Naive B cell (primary cell): ENCODE measurements at regions not wholly inside any gene's neighbourhood (a gene's known extent, or its start where the extent isn't known, plus 50 kb on each side); places are given as distances from the start of the nearest gene placed in this dataset.

Experiments used
- ATAC-seq, 2 donors: fragments of 150-1000 bp; cut with Tn5 transposase; 2 replicates each; pipeline ENCODE4 v1.10.0; 2021; ENCODE audit warnings: low read depth in 2 of 2, mild to moderate bottlenecking in 2 of 2, moderate library complexity in 2 of 2
- DNase-seq: peaks from one replicate; pipeline ENCODE4 v3.0.0; 2022
- H3K27ac Mint-ChIP-seq, 6 donors: one replicate each; pipeline ENCODE4 v1.8.0; 2020 to 2022; ENCODE audit warnings: mild to moderate bottlenecking in 6 of 6, mixed read lengths in 6 of 6, moderate library complexity in 5 of 6, inconsistent platforms in 2 of 6
- H3K27me3 Mint-ChIP-seq, 3 donors: one replicate each; pipeline ENCODE4 v1.8.0; 2021 to 2022; ENCODE audit warnings: mixed read lengths in 3 of 3, mild to moderate bottlenecking in 1 of 3
- H3K36me3 Mint-ChIP-seq, 2 donors: one replicate each; pipeline ENCODE4 v1.8.0; 2020 to 2022; ENCODE audit warnings: mixed read lengths in 2 of 2, inconsistent platforms in 1 of 2, mild to moderate bottlenecking in 1 of 2
- H3K4me1 Mint-ChIP-seq, 3 donors: one replicate each; pipeline ENCODE4 v1.8.0; 2020 to 2022; ENCODE audit warnings: mixed read lengths in 3 of 3, inconsistent platforms in 1 of 3, mild to moderate bottlenecking in 1 of 3, moderate library complexity in 1 of 3
- H3K4me3 Mint-ChIP-seq, 8 donors: one replicate each; pipeline ENCODE4 v1.8.0; 2020 to 2022; ENCODE audit warnings: mild to moderate bottlenecking in 8 of 8, mixed read lengths in 8 of 8, moderate library complexity in 8 of 8, inconsistent platforms in 2 of 8
- H3K9me3 Mint-ChIP-seq, 7 donors: one replicate each; pipeline ENCODE4 v1.8.0; 2020 to 2022; ENCODE audit warnings: mixed read lengths in 7 of 7, mild to moderate bottlenecking in 5 of 7, inconsistent platforms in 2 of 7, moderate library complexity in 1 of 7

DNA sequence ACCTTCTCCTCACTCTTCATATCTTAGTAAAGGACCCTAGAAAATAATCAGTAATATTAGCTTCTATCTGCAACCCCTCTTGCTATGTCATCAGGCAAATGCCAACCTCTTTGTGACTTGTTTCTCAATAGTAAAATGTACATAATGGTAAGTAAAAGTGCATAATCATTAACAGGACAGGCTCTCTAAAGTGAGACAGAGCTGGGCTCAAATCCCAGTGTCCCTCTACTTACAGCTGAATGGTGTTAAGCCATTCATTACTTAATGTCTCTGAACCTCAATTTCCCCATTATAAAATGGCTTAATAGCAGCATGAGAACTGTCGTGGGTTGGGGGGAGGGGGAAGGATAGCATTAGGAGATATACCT lies 62.6 kb upstream of the ATP11B start:
- Mint-ChIP-seq H3K36me3 (no peaks in the 10 kb centered on the region), H3K27me3 (peaks cover 0 to under 1% (median 0%) of the 10 kb centered on the region in 3 donors), H3K4me3 (peak overlapping the region in 4 of 8 donors; percentile 49 to 77 (median 66)), H3K27ac (peak overlapping the region in 3 of 6 donors; percentile 41 to 90 (median 66)), H3K4me1 (peaks cover 10 to 24% (median 12%) of the 10 kb centered on the region in 3 donors), H3K9me3 (no peaks in the 10 kb centered on the region)
- ATAC-seq (no peak), DNase-seq (no peak)

DNA sequence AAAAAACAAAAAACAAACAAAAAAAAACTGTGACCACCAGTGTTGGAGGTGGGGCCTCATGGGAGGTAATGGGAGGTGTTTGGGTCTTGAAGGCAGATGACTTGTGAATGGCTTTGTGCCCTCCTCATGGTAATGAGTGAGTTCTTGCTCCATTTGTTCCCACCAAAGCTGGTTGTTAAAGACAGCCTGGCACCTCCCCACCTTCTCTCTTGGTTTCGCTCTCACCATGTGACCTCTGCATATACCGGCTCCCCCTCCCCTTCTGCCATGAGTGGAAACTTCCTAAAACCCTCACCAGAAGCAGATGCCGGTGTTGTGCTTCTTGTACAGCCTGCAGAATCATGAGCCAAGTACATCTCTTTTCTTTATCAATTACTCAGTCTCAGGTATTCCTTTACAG lies 61.5 kb upstream of the ATP11B start:
- H3K27ac Mint-ChIP-seq: peak overlapping the region in 1 of 6 donors; percentile 90
- H3K27me3 Mint-ChIP-seq: no peaks in the 10 kb centered on the region
- peaks cover 10 to 24% (median 12%) of the 10 kb centered on the region in 3 donors for H3K4me1 Mint-ChIP-seq
- DNase-seq: no peak
- no peak for ATAC-seq
- no peaks in the 10 kb centered on the region for H3K9me3 Mint-ChIP-seq
- no peaks in the 10 kb centered on the region for H3K36me3 Mint-ChIP-seq
- H3K4me3 Mint-ChIP-seq: no peak overlapping the region

DNA sequence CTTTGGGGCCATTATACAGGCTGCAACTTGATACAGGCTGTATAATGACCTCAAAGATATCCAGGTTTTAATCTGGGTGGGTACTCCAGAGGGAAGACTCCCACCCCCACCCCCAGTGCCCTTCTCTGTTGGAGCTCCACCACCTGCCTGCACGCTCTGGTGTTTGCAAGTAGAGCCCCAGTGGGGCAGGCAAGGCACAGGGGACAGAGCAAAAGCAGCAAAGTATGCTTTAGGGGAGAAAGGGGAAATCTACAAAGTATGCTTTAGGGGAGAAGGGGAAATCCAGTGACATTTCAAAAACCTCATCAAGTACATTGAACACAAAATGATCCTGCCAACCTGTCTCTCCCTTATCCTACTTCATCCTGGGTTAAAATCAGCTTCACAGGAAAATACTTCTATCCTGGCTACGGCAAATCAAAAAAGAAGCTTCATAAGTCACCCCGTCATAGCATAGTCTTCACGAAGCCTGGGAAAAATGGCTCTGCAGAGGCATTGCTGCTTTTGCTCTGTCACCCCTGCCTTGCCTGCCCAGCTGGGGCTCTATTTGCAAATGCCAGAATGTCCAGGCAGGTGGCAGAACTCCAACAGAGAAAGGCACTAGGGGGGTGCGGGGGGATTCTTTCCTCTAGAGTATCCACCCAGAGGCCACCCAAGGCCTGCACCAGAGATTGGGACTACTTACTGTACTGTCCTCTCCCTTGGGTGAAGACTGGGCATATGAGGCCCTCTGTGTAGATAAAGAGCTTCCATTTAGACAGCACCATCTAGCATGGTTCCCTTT lies 60.9 kb upstream of the ATP11B start:
- Mint-ChIP-seq H3K9me3 (no peaks in the 10 kb centered on the region), H3K36me3 (no peaks in the 10 kb centered on the region), H3K4me3 (peak overlapping the region in 1 of 8 donors; percentile 35), H3K4me1 (peaks cover 10 to 24% (median 12%) of the 10 kb centered on the region in 3 donors), H3K27ac (peak overlapping the region in 1 of 6 donors; percentile 90), H3K27me3 (no peaks in the 10 kb centered on the region)
- ATAC-seq (no peak), DNase-seq (no peak)

DNA sequence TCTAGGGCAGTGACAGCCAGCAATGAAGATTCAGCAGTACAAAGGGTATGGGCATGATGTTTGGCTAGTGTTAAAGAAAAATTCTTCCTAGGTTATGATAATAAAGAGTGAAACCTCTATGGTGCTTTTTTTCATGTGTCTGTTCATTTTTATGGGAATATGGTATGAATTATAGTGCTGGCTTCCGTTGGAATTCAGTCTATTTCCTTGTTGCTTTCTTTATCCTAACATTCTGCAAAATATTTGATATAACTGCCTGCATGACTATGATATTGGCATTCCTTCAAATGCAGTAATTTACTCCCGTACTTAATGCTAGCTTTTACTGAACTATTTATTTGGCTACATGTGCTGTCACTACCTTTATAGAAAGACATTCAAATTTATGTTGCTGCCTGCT lies 57.6 kb upstream of the ATP11B start:
- H3K27ac Mint-ChIP-seq: no peak overlapping the region
- peaks cover under 1 to 8% (median 1%) of the 10 kb centered on the region in 3 donors for H3K4me1 Mint-ChIP-seq
- no peak overlapping the region for H3K4me3 Mint-ChIP-seq
- DNase-seq (no peak), ATAC-seq (no peak)
- peaks cover 12 to 13% (median 13%) of the 10 kb centered on the region in 3 donors for H3K27me3 Mint-ChIP-seq
- no peaks in the 10 kb centered on the region for H3K36me3 Mint-ChIP-seq
- H3K9me3 Mint-ChIP-seq: no peaks in the 10 kb centered on the region

DNA sequence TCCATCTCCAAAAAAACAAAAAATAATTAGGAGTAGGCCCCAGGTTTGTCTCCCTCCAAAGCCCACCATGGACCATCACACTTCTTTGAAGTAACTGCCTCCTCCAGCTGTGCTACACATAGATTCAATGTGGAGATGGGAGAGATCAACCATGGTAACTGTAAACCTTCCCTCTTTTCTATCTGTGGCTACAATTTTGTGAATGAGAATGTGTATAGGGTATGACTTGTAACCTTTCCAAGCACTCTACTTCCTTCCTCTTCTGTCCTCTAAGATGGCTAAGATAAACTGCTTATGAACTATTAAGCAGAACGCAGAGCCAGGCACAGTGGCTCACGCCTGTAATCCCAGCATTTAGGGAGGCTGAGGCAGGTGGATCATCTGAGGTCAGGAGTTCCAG lies 55.5 kb upstream of the ATP11B start:
- no peak for ATAC-seq
- Mint-ChIP-seq H3K27me3 (peaks cover 15 to 27% (median 17%) of the 10 kb centered on the region in 3 donors), H3K36me3 (no peaks in the 10 kb centered on the region), H3K4me3 (no peak overlapping the region), H3K9me3 (no peaks in the 10 kb centered on the region), H3K27ac (no peak overlapping the region), H3K4me1 (no peaks in the 10 kb centered on the region)
- DNase-seq: no peak

DNA sequence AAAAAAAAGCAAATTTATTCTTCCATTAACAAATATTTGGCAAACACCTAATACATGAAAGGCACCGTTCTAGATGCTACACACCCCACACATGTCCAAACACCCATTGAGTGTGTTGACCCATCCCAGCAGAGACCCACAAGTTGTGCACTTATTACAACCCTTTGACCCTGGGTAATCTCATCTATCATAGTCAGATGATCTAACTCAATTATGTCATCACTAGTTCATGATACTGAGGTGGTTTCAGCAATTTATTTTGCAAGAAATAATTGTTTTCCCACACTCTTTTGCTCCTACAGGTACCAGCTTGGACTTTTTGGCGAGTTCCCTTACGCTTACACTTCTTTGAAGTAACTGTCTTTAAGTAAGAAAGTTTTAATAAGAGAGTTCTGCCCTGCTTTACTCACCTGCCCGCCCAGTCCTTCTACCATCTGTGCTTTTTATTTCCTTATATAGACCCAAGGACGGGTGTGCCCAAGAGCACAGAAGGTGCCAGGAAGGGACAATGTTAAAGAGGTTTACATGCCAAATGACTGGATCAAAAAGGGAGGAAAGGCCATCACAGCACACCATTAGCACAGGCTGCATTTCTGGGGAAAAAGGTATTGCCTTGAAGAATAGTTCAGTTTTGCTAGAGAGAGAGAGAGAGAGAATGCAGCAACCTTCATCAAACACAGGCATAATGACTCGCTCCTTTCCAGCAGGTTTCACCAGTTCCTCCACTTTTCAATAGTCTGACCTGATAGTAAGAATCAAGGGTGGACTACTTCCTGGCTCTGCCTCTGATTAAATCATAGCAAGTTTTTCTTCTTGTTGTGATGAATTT lies 54.5 kb upstream of the ATP11B start:
- H3K4me1 Mint-ChIP-seq: no peaks in the 10 kb centered on the region
- no peak overlapping the region for H3K27ac Mint-ChIP-seq
- no peaks in the 10 kb centered on the region for H3K9me3 Mint-ChIP-seq
- DNase-seq: no peak
- H3K36me3 Mint-ChIP-seq: no peaks in the 10 kb centered on the region
- peaks cover 15 to 27% (median 17%) of the 10 kb centered on the region in 3 donors for H3K27me3 Mint-ChIP-seq
- H3K4me3 Mint-ChIP-seq: no peak overlapping the region
- no peak for ATAC-seq

DNA sequence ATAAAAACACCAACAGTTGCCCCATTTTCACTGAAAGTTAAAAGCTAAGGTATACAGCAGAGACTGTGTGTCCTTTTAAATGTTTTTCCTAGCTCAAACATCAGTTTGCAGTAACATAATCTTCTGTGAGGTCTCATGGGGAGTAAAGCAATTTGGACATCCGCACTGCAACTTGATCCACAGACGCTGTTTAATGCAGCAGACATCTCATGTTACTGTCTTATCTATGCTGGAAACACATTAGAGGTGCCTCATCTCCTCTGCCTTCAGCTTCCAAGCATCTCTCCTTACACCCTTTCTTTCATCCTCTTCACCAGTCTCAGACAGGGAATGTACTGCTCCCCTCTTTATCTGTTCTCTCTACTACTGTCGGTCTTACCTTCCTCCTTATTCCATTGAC lies 53.7 kb upstream of the ATP11B start:
- no peak for DNase-seq

DNA sequence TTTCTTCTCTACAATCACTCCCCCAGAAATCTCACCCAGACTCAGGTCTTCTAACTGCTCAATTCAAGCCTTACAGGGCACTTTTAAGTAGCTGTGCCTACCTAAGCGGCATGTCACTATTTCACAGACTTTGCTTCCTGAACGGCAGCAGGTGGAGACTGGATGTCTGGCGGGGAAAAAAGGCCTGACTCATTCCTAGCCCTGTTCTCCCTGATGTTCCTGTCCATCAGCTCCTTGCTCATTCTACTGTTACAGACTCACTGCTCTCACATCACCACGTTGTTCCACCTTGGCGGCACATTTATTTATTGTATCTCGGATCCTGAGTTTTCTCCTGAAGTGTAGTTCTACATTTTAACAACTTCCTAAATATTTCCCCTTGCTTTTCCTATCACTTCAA lies 52.6 kb upstream of the ATP11B start:
- Mint-ChIP-seq H3K4me1 (no peaks in the 10 kb centered on the region), H3K9me3 (no peaks in the 10 kb centered on the region), H3K27ac (no peak overlapping the region), H3K27me3 (peaks cover 15 to 27% (median 17%) of the 10 kb centered on the region in 3 donors), H3K4me3 (no peak overlapping the region), H3K36me3 (no peaks in the 10 kb centered on the region)
- ATAC-seq (no peak), DNase-seq (no peak)

More for the DNA sequence above, 53.7 kb upstream of the ATP11B start:
- Mint-ChIP-seq H3K9me3 (no peaks in the 10 kb centered on the region), H3K4me1 (no peaks in the 10 kb centered on the region), H3K27me3 (peaks cover 15 to 27% (median 17%) of the 10 kb centered on the region in 3 donors), H3K36me3 (no peaks in the 10 kb centered on the region), H3K27ac (no peak overlapping the region), H3K4me3 (no peak overlapping the region)
- ATAC-seq: no peak

DNA sequence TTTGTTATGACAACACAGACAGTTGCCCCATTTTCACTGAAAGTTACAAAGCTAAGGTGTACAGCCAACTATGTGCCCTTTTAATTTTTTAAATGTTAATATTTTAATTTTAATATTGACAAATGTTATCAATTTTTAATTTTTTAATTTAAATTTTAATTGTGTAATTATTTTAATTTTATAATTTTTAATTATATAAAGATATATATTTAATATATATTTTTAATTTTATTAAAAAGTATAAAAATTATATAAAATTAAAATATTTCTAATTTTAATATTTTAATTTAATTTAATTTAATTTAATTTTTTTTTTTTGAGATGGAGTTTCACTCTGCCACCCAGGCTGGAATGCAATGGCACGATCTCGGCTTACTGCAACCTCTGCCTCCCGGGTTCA lies 52.1 kb upstream of the ATP11B start:
- H3K27ac Mint-ChIP-seq: no peak overlapping the region
- H3K27me3 Mint-ChIP-seq: peaks cover 15 to 27% (median 17%) of the 10 kb centered on the region in 3 donors
- no peak overlapping the region for H3K4me3 Mint-ChIP-seq
- no peak for ATAC-seq
- H3K36me3 Mint-ChIP-seq: no peaks in the 10 kb centered on the region
- DNase-seq: no peak
- no peaks in the 10 kb centered on the region for H3K4me1 Mint-ChIP-seq
- H3K9me3 Mint-ChIP-seq: no peaks in the 10 kb centered on the region
